ENCODE measurements at regions not wholly inside any gene's neighbourhood (a gene's known extent, or its start where the extent isn't known, plus 50 kb on each side); places are given as distances from the start of the nearest gene placed in this dataset.

- no peak for DNase-seq (ENCODE audit: low read depth, low spot score)
Measured at GRCh38 chr6:41450581-41450980, 95.6 kb upstream of the FOXP4 start.

- no peak for DNase-seq (ENCODE audit: low read depth, low spot score)
Measured at GRCh38 chr6:41451039-41451438, 95.1 kb upstream of the FOXP4 start.

GRCh38 chr6:41451515-41452163, 94.5 kb upstream of the FOXP4 start:
- no peak for DNase-seq (ENCODE audit: low read depth, low spot score)

DNA sequence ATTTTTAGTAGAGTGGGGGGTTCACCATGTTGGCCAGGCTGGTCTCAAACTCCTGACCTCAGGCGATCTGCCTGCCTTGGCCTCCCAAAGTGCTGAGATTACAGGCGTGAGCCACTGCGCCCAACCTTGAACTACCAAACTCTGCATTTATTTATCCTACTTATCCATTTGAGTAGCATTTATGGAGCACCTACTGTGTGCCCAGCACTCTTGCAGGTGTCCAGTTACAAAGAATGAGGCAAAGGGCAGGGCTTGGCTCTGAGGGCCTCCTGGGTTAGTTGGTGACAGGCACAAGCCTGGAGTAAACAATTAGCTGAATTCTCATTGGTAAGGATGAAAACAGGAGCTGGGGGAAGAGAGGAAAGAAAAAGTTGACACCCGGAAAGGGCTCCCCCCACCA, 93.4 kb upstream of the FOXP4 start:
- no peak for DNase-seq (ENCODE audit: low read depth, low spot score)

- no peak for DNase-seq (ENCODE audit: low read depth, low spot score)
Measured at GRCh38 chr6:41453244-41453643, 92.9 kb upstream of the FOXP4 start.

GRCh38 chr6:41454189-41454789, 91.9 kb upstream of the FOXP4 start:
- DNase-seq (ENCODE audit: low read depth, low spot score): no peak

GRCh38 chr6:41455410-41455809, 90.8 kb upstream of the FOXP4 start:
- no peak for DNase-seq (ENCODE audit: low read depth, low spot score)

GRCh38 chr6:41455818-41456217, 90.4 kb upstream of the FOXP4 start:
- no peak for DNase-seq (ENCODE audit: low read depth, low spot score)

DNA sequence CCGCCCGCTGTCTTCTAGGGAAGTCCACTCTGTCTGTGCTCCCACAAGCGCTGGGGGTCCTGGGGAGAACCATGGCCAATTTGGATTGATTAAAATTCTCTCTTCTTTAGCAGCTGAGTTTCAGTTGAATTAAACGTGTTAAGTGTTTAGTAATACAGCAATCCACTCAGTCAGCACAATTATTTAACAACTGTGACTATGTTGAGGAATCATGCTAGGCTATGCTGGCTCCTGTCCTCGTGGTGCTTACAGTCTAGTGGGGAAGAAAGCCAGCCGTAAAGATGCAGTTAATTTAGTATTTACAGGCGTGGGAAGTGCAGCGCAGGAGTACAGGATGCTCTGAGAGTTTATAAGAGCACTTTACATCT, 88.9 kb upstream of the FOXP4 start:
- DNase-seq (ENCODE audit: low read depth, low spot score): no peak

DNA sequence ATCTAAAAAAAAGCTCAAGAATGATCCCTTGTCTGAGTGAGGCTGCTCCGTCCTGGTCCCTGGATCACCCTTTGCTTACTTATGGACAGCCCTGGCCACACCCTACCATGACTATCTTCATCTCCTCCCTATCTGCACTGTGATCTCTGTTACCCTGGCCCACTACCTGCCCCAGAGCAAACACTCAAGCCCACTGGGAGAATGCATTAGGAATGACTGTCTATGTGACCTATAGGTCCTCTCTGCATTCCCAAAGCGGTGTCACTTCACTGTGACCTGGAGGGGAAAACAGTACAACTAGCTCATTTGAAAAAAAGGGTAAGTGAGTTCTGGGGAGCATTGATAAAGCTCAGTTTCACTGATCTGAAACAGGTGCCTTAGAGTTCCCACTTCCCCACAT, 86.4 kb upstream of the FOXP4 start:
- no peak for DNase-seq (ENCODE audit: low read depth, low spot score)

GRCh38 chr6:41460742-41461336, 85.3 kb upstream of the FOXP4 start:
- DNase-seq (ENCODE audit: low read depth, low spot score): no peak

GRCh38 chr6:41462033-41462432, 84.1 kb upstream of the FOXP4 start:
- no peak for DNase-seq (ENCODE audit: low read depth, low spot score)

GRCh38 chr6:41463062-41463930, 82.9 kb upstream of the FOXP4 start:
- no peak for DNase-seq (ENCODE audit: low read depth, low spot score)

DNA sequence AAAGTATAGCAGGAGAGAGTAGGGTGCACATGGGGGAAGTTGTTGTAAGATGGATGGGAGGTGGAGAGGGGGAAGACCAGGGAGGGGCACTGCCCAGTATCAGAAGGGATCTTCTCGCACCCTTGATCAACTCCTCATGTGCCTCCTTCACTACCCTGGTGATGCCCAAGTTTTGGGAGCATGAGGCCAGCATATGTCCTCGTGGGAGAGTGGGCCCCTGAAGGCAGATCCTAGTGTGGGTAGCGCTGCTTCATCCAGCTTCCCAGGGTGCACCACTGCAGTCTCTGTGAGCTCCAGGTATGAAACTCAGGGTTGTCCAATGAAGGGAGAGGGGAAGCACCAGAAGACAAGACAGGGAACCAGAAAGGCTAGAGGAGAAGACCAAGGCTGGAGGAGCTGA, 82.2 kb upstream of the FOXP4 start:
- DNase-seq (ENCODE audit: low read depth, low spot score): no peak

- DNase-seq (ENCODE audit: low read depth, low spot score): no peak
Measured at GRCh38 chr6:41464481-41464880, 81.7 kb upstream of the FOXP4 start.

DNA sequence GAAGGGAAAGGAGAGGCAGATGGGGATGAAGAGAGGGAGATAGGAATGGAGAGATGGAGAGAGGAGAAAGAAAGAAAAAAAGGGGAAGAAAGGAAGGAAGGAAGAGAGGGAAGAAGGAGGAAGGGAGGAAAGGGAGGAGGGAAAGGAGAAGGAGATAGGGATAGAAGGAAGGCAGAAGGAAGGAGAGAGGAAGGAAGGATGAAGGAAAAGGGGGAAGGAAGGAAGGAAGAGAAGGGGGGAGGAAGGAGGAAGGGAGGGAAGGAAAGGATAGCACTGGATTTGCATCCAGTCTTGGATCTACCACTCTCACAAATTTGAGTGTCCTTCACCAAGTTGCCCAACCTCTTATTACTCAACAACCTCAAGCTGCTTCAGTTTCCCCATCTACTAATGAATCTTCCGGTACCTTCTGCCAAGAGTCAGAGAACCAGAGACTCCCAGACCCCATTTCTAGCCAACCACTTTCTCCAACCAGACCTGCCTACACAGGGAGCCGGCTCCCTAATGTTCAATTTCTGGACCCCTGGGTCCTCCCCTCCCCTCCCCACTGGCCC, 79.7 kb upstream of the FOXP4 start:
- DNase-seq (ENCODE audit: low read depth, low spot score): no peak

DNA sequence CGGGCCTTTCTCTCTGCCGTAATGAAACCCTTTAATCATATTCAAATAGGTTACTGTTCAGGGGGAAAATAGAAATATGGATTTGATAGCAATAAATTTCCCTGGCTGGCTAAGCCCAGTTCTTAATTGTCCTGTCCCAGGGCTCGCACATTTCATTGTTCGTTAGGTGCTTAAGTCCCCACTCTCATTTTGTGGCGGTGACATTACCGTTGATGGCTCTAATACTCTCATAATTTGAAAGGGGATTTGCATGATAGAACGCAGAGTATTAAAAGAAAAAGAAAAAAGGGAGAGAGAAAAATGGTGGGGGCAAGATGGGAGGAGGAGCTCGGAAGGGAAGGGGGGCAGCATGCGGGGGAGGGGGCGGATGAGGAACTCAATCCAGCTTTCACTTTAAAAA, 79.1 kb upstream of the FOXP4 start:
- no peak for DNase-seq (ENCODE audit: low read depth, low spot score)

GRCh38 chr6:41467627-41468404, 78.4 kb upstream of the FOXP4 start:
- DNase-seq (ENCODE audit: low read depth, low spot score): no peak

DNA sequence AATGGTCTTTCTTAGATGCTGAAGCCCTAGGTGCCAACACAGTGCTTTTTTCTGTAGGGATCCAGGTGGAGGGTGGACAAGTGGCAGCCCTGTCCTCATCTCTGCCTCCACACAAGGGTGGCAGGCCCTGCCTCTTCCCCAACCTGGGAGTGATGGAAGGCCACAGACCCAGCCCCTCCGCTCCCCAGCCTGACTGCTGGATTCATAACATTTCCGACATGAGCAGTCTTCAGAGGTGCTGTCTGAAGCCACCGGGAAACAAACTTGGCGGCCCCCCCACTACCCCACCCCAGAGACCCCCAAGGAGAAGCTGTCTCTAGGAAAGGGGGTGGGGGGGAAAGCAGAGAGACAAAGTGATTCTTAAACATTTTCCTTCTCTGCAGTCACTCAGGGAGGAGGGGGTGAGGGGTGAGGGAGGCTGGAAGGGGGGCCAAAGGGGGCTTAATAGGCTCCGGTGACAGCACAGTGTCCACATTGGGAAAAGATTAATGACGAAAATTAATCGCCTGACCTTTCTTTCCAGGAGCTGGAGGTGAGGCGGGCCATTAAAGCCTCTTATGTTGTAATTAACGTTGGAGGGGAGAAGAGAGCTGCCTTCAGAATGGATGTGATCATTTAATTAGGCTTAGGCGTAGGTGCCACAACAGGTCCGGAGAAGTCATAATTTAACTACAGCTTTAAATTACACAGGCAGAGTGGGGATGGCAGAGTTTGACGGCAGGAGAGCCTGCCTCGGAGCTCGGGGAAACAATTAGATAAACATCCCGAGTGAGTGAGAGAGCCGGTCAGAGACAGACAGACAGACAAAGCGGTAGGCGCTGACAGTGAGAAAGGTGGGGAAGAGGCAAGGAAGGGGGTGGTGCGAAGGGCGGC, 76.8 kb upstream of the FOXP4 start:
- DNase-seq (ENCODE audit: low read depth, low spot score): no peak

DNA sequence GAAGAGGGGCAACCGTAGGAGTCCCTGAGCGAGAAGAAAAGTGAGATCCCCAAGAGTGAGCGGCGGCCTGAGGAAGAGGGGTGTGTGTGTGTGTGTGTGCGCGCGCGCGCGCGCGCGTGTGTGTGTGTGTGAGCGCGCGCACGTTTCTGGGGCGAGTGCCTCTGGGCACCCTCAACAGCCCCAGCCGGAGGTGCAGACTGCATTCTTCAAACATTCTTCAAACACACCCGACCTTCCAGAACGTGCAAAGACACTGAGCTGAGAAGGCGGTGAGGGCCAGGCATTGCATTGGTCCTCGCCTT, 76.2 kb upstream of the FOXP4 start:
- no peak for DNase-seq (ENCODE audit: low read depth, low spot score)
